Kidney (tissue), 13 donors: ENCODE measurements at regions not wholly inside any gene's neighbourhood (a gene's known extent, or its start where the extent isn't known, plus 50 kb on each side); places are given as distances from the start of the nearest gene placed in this dataset.

Source experiments
- DNase-seq, 5 donors: peaks; one replicate each; pipeline ENCODE4 v3.0.0-alpha.2; 2013 to 2020
- FAIRE-seq: peaks from 2 replicates; lab custom pipeline; 2012; peaks lifted over from hg19 to GRCh38; lab: Jason Lieb, UNC
- H3K27ac ChIP-seq, 2 donors: one replicate each; pipeline ENCODE4 v1.7.0; 2013; ENCODE audit warnings: low read depth in 2 of 2, low read length in 2 of 2, inconsistent platforms in 1 of 2
- H3K27me3 ChIP-seq: one replicate; pipeline ENCODE4 v1.7.1; 2013; ENCODE audit warnings: low read length, inconsistent platforms; ENCODE audit not compliant: control insufficient read depth, insufficient read depth
- H3K36me3 ChIP-seq, 3 donors: one replicate each; pipeline versions ENCODE4 v1.7.0 to v1.7.1; 2013; ENCODE audit warnings: low read length in 3 of 3, control low read depth in 1 of 3, inconsistent platforms in 1 of 3; ENCODE audit not compliant: insufficient read depth in 3 of 3, control insufficient read depth in 2 of 3
- H3K4me1 ChIP-seq, 3 donors: one replicate each; pipeline versions ENCODE4 v1.7.0 to v1.7.1; 2013; ENCODE audit warnings: low read length in 3 of 3, inconsistent platforms in 1 of 3, low read depth in 1 of 3; ENCODE audit not compliant: control insufficient read depth in 2 of 3, insufficient read depth in 2 of 3
- H3K4me3 ChIP-seq, 3 donors: one replicate each; pipeline versions ENCODE4 v1.7.0 to v1.8.1; 2013; ENCODE audit warnings: low read length in 3 of 3, control low read depth in 1 of 3, inconsistent platforms in 1 of 3
- H3K9ac ChIP-seq, 3 donors: one replicate each; pipeline versions ENCODE4 v1.7.0 to v1.7.1; 2013; ENCODE audit warnings: low read length in 3 of 3, control low read depth in 1 of 3, inconsistent platforms in 1 of 3
- H3K9me3 ChIP-seq, 3 donors: one replicate each; pipeline versions ENCODE4 v1.7.0 to v1.7.1; 2013; ENCODE audit warnings: low read length in 3 of 3, control low read depth in 1 of 3, inconsistent platforms in 1 of 3; ENCODE audit not compliant: control insufficient read depth in 2 of 3, insufficient read depth in 1 of 3
- intact Hi-C: fragments of 100-400 bp; cut with DNase I; formaldehyde crosslinking; loops from one replicate; pipeline ENCODE4 v1.11.1; 2022
- TF ChIP-seq, protein P1 (sequence below): IDR thresholded peaks from 3 replicates; pipeline ENCODE4 v1.5.1; 2012; ENCODE audit warnings: mild to moderate bottlenecking, moderate library complexity, borderline replicate concordance; ENCODE audit not compliant: insufficient read depth; ENCODE audit errors: extremely low read depth
- donor health status: control.
- donor health status: control.
- donor health status: control.
- donor health status: control.
- donor health status: control.
- donor health status: DM: yes; HTN: yes; CAD: no.
- donor health status: Normal renal cell carcinoma (clear cell type).

DNA sequence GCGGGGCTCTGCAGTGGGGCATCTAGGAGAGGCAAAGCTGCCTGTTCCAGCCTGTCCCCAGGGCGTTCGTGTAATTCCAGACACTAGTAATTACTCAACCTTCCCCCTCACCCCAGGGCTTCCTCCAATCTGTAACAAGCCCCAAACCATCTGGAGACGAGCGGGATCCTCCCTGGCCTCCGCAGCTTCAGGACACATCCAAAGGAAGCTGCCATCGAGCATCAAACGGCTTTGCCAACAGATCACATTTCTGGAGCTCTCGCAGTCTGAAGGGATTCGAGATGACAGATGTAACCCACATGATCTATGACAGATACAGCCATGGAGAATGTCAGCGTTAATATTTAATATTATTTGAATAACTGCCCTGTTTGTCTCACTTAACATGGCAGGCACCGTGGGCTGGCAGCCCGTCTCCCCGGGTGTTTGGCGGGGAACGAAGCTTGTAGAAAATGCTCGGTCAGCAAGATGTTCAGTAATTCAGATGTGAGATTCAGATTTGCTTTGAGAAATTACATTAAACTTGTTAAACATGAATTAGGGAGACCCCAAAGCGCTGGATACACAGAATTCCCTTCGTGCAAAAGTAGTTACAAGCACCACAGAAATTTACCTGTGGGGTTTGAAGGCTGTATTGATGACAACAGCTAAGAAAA is 108.5 kb upstream of the C7orf33 start:
- no peaks in the 10 kb centered on the region for H3K4me1 ChIP-seq
- H3K4me3 ChIP-seq, result no peak overlapping the region
- no peaks in the 10 kb centered on the region for H3K36me3 ChIP-seq
- DNase-seq, result peak in 2 of 5 donors; percentile 17 to 19
- TF ChIP-seq, protein P1, sequence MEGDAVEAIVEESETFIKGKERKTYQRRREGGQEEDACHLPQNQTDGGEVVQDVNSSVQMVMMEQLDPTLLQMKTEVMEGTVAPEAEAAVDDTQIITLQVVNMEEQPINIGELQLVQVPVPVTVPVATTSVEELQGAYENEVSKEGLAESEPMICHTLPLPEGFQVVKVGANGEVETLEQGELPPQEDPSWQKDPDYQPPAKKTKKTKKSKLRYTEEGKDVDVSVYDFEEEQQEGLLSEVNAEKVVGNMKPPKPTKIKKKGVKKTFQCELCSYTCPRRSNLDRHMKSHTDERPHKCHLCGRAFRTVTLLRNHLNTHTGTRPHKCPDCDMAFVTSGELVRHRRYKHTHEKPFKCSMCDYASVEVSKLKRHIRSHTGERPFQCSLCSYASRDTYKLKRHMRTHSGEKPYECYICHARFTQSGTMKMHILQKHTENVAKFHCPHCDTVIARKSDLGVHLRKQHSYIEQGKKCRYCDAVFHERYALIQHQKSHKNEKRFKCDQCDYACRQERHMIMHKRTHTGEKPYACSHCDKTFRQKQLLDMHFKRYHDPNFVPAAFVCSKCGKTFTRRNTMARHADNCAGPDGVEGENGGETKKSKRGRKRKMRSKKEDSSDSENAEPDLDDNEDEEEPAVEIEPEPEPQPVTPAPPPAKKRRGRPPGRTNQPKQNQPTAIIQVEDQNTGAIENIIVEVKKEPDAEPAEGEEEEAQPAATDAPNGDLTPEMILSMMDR, result no peak
- FAIRE-seq, result no peak
- no peaks in the 10 kb centered on the region for H3K27me3 ChIP-seq
- no peaks in the 10 kb centered on the region for H3K9me3 ChIP-seq
- intact Hi-C loops, result loop anchor here (10.0 kb wide), 1 partner anchor 197 kb away; no protein-coding TSS in a partner anchor
- no peak overlapping the region for H3K27ac ChIP-seq
- H3K9ac ChIP-seq, result no peak overlapping the region

DNA sequence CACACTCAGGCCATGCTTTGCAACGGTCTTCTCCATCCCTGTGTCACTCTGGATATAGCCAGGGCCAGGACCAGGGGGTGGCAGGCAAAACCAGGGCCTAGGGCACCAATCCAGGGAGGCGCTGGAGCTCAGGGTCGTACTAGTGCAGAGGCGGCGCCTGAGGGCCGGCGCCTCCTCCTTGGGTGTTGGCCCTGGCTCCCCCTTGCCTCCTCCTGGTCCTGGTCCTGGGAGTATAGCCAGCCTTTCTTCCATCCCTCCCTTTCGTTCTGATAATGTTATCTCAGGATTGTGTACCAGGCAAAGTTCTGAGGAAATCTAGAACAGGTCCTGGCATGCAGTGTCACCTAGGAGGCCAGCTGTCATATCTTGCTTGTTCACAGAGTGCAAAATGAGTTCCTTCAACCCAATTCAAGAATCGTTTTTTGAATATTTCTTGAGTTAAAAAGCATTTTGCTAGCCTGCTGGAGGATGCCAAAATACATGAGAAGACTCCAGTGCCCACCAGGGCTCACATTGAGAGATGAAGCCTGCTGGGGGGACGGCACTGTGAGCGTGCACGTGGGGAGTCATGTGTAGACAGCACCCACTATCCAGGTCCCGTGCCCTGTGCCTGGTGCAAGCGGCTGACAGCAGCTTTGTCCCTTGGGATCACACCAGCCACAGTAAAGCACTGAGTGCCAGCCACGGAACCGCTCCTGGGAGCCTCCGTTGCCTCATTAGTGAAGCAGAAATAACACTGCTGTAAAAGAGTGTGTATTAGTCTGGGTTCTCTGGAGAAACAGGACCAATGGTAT is 106.9 kb upstream of the C7orf33 start:
- intact Hi-C loops, result loop anchor here (10.0 kb wide), 1 partner anchor 199 kb away; no protein-coding TSS in a partner anchor

DNA sequence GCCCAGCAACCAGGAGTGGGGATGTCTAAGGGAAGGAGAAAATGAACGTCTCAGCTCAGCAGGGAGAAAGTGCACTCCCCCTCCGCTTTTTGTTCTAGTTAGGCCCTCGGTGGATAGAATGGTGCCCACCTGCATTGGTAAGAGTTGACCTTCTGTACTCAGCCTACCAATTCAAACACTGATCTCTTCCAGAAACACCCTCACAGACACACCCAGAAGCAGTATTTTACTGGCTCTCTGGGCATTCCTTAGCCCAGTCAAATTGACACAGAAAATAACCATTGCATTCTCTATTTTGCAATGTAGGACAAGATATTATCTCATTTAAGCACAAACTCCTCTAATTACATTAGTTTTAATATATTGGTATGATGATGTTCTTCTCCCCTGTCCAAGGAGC is 106.1 kb upstream of the C7orf33 start:
- no peaks in the 10 kb centered on the region for H3K9me3 ChIP-seq
- no peak overlapping the region for H3K9ac ChIP-seq
- FAIRE-seq (no peak), DNase-seq (no peak)
- H3K4me3 ChIP-seq, result no peak overlapping the region
- H3K4me1 ChIP-seq, result no peaks in the 10 kb centered on the region
- intact Hi-C loops, result loop anchor here (10.0 kb wide), 1 partner anchor 200 kb away; no protein-coding TSS in a partner anchor
- H3K27ac ChIP-seq, result no peak overlapping the region
- TF ChIP-seq, protein P1, result no peak
- H3K27me3 ChIP-seq, result no peaks in the 10 kb centered on the region
- H3K36me3 ChIP-seq, result no peaks in the 10 kb centered on the region

More for the DNA sequence above, 106.9 kb upstream of the C7orf33 start:
- no peaks in the 10 kb centered on the region for H3K9me3 ChIP-seq
- no peak overlapping the region for H3K4me3 ChIP-seq
- H3K36me3 ChIP-seq, result no peaks in the 10 kb centered on the region
- no peaks in the 10 kb centered on the region for H3K27me3 ChIP-seq
- H3K27ac ChIP-seq, result no peak overlapping the region
- no peaks in the 10 kb centered on the region for H3K4me1 ChIP-seq
- TF ChIP-seq, protein P1, result no peak
- DNase-seq, result no peak
- no peak for FAIRE-seq
- no peak overlapping the region for H3K9ac ChIP-seq
